HG02885 (cell line): ENCODE measurements at regions not wholly inside any gene's neighbourhood (a gene's known extent, or its start where the extent isn't known, plus 50 kb on each side); places are given as distances from the start of the nearest gene placed in this dataset.
"Not testable (repeated sequence)": the region's sequence is repeated elsewhere in the genome, so short reads cannot be mapped to it uniquely, and the experiment has no call there.

Source experiments
- ATAC-seq: cut with Tn5 transposase; IDR thresholded peaks from one replicate; pipeline ENCODE4 v1.9.1; 2021; ENCODE audit warnings: mild to moderate bottlenecking; ENCODE audit not compliant: unreplicated experiment, poor library complexity

GRCh38 chr6:155782320-155782731 is 326.7 kb upstream of the NOX3 start:
- no peak for ATAC-seq

- ATAC-seq, result no peak
These were observed 323.8 kb upstream of the NOX3 start for GRCh38 chr6:155779456-155779855.

GRCh38 chr6:155778336-155778735 is 322.7 kb upstream of the NOX3 start:
- no peak for ATAC-seq

- ATAC-seq, result no peak
These were observed 316.2 kb upstream of the NOX3 start for GRCh38 chr6:155771822-155772221.

GRCh38 chr6:155770856-155771255 is 315.2 kb upstream of the NOX3 start:
- no peak for ATAC-seq

GRCh38 chr6:155770313-155770712 is 314.7 kb upstream of the NOX3 start:
- ATAC-seq, result no peak

- no peak for ATAC-seq
These were observed 309.9 kb upstream of the NOX3 start for GRCh38 chr6:155765275-155766194.

GRCh38 chr6:155762649-155763048 is 307.0 kb upstream of the NOX3 start:
- no peak for ATAC-seq

- ATAC-seq, result no peak
These were observed 299.8 kb upstream of the NOX3 start for GRCh38 chr6:155755452-155755851.

GRCh38 chr6:155748778-155749177 is 293.1 kb upstream of the NOX3 start:
- not testable (repeated sequence) for ATAC-seq

GRCh38 chr6:155747491-155747890 is 291.9 kb upstream of the NOX3 start:
- ATAC-seq, result no peak

- no peak for ATAC-seq
These were observed 285.3 kb upstream of the NOX3 start for GRCh38 chr6:155740781-155741399.

- no peak for ATAC-seq
These were observed 283.0 kb upstream of the NOX3 start for GRCh38 chr6:155738602-155739105.

- no peak for ATAC-seq
These were observed 261.7 kb upstream of the NOX3 start for GRCh38 chr6:155717374-155717773.

- no peak for ATAC-seq
These were observed 255.1 kb upstream of the NOX3 start for GRCh38 chr6:155710704-155711103.

- no peak for ATAC-seq
These were observed 253.6 kb upstream of the NOX3 start for GRCh38 chr6:155709262-155709661.

- no peak for ATAC-seq
These were observed 252.5 kb upstream of the NOX3 start for GRCh38 chr6:155708100-155708499.

GRCh38 chr6:155706806-155707205 is 251.2 kb upstream of the NOX3 start:
- no peak for ATAC-seq

- no peak for ATAC-seq
These were observed 250.7 kb upstream of the NOX3 start for GRCh38 chr6:155706341-155706740.

- ATAC-seq, result no peak
These were observed 245.7 kb upstream of the NOX3 start for GRCh38 chr6:155701342-155701741.

GRCh38 chr6:155695495-155695894 is 239.9 kb upstream of the NOX3 start:
- no peak for ATAC-seq

- no peak for ATAC-seq
These were observed 238.8 kb upstream of the NOX3 start for GRCh38 chr6:155694419-155694790.
